Limb (tissue), 2 donors: ENCODE measurements at regions not wholly inside any gene's neighbourhood (a gene's known extent, or its start where the extent isn't known, plus 50 kb on each side); places are given as distances from the start of the nearest gene placed in this dataset.
A peak's percentile ranks its signal among the peaks of the same experiment; 100 is the strongest.

Source experiments
- DNase-seq, 2 donors: peaks; one replicate each; pipeline ENCODE4 v3.0.0-alpha.2; 2016; ENCODE audit errors: extremely low spot score in 2 of 2

- DNase-seq, result no peak
These were observed 53.0 kb upstream of the ADORA3 start for GRCh38 chr1:111556325-111557037.

- DNase-seq, result no peak
These were observed 56.4 kb upstream of the ADORA3 start for GRCh38 chr1:111559736-111560279.

GRCh38 chr1:111561328-111561727, 57.9 kb upstream of the ADORA3 start:
- DNase-seq, result peak in 1 of 2 donors; percentile 20

GRCh38 chr1:111563619-111564018, 56.0 kb upstream of the RAP1A start:
- no peak for DNase-seq

- DNase-seq, result no peak
These were observed 54.5 kb upstream of the RAP1A start for GRCh38 chr1:111565079-111565478.

GRCh38 chr1:111565968-111566367, 53.6 kb upstream of the RAP1A start:
- no peak for DNase-seq

- DNase-seq, result no peak
These were observed 51.4 kb upstream of the RAP1A start for GRCh38 chr1:111568160-111568647.
